ENCODE measurements at regions not wholly inside any gene's neighbourhood (a gene's known extent, or its start where the extent isn't known, plus 50 kb on each side); places are given as distances from the start of the nearest gene placed in this dataset.

DNA sequence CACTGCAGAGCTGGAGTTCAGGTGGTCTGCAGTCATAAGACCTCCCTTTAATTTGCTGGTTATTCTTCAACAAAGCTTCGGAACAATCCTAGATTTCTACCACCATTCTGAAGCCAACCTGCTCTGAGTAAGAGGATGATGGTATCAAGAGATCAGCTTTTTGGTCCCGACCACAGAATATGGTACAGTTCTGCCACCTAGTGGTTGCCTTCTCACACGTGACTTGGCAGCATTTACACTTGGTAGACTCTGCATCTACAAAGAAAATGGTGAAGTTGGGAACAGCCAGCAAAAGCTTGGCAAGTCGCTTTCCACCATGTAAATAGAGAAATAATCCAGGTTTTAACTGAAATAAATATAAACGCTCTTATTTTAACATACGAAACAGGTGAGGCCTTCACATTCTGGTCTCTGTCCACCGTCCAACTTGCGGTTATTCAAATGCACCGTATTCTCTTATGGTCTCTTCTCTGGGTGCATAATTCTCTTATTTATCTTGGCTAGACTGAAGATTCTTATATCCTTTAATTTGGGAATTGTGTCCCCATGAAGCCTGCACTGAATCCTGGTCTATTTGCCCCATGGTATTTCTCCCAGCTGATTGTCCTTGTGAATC lies 173.9 kb upstream of the GRM3 start:
- H3K9me1 ChIP-seq (ENCODE audit: control insufficient read depth, insufficient read depth, low read length), result no peaks in the 10 kb centered on the region
- H2AFZ ChIP-seq (ENCODE audit: low read depth, low read length), result no peak overlapping the region
- intact Hi-C loops (cut with micrococcal nuclease) (loop anchor here (1.0 to 10.0 kb wide), 3 partner anchors 435 to 1438 kb away; no protein-coding TSS in a partner anchor), in situ Hi-C loops (cut with MboI) (loop anchor here (25.0 kb wide), 1 partner anchor 1432 kb away; no protein-coding TSS in a partner anchor)
- BruUV-seq (replicated peaks), result no TSS peak
- H3K9ac ChIP-seq (ENCODE audit: insufficient read depth in 1 of 2, low read depth in 2 of 2, low read length in 2 of 2), result no peak overlapping the region
- H3K4me2 ChIP-seq (ENCODE audit: insufficient read depth, low read length), result no peak overlapping the region
- H3K27me3 ChIP-seq (ENCODE audit: control insufficient read depth in 2 of 2, insufficient read depth in 2 of 2, low read length in 2 of 2), result no peaks in the 10 kb centered on the region
- H3K36me3 ChIP-seq (ENCODE audit: control insufficient read depth, insufficient read depth, low read length), result no peaks in the 10 kb centered on the region
- H3K9me3 ChIP-seq (replicated peaks; ENCODE audit: control insufficient read depth, insufficient read depth, low read depth, low read length), result no peaks in the 10 kb centered on the region
- no peak overlapping the region for H3K27ac ChIP-seq (ENCODE audit: extremely low read depth, low read depth, low read length)
- POLR2A ChIA-PET, result no interaction called here
- H3K79me2 ChIP-seq (ENCODE audit: control insufficient read depth, insufficient read depth, low read length), result no peaks in the 10 kb centered on the region
- WGBS (ENCODE audit: insufficient coverage, low coverage, missing lambda C conversion rate), result 10% methylated on average over 9 of the region's 9 CpGs
- no peak overlapping the region for H3K4me3 ChIP-seq
- H4K20me1 ChIP-seq (replicated peaks; ENCODE audit: control insufficient read depth, insufficient read depth, low read length), result no peaks in the 10 kb centered on the region
- H3K4me1 ChIP-seq (replicated peaks in 1 of 2; ENCODE audit: control insufficient read depth in 2 of 2, insufficient read depth in 2 of 2, low read length in 2 of 2), result no peaks in the 10 kb centered on the region
- peak; percentile 91 for ATAC-seq
- DNase-seq (ENCODE audit: extremely low read depth in 1 of 4, low spot score in 3 of 4), result peak; percentile 50 to 77 (median 58)
- FAIRE-seq, result peak; percentile 83
- CTCF ChIA-PET (ENCODE audit: low intra/inter-chr PET ratio), result interaction anchor here (1.1 kb wide), 1 partner anchor 1439 kb away, joined by 3 read pairs; no protein-coding TSS in a partner anchor
- TF ChIP-seq RAD21 (CRISPR knock-in tag; conservative IDR thresholded peaks at IDR 0.05 in 1 of 2, IDR thresholded peaks at IDR 0.05 in 1 of 2) (peak; percentile 83 to 85), KDM5B (IDR thresholded peaks at IDR 0.05; ENCODE audit: insufficient replicate concordance, low read depth, low read length) (no peak), ZKSCAN3 (CRISPR knock-in tag; IDR thresholded peaks at IDR 0.05) (no peak), RAD51 (IDR thresholded peaks at IDR 0.05; ENCODE audit: borderline replicate concordance, low read depth) (peak; percentile 47; the same call in 1 of the 2 replicates), NR1H2 (CRISPR knock-in tag; IDR thresholded peaks at IDR 0.05) (no peak), ATF7 (IDR thresholded peaks at IDR 0.05) (no peak), POLR2B (IDR thresholded peaks at IDR 0.05; ENCODE audit: low read depth, partially characterized antibody) (no peak)
- TF ChIP-seq, protein P1, sequence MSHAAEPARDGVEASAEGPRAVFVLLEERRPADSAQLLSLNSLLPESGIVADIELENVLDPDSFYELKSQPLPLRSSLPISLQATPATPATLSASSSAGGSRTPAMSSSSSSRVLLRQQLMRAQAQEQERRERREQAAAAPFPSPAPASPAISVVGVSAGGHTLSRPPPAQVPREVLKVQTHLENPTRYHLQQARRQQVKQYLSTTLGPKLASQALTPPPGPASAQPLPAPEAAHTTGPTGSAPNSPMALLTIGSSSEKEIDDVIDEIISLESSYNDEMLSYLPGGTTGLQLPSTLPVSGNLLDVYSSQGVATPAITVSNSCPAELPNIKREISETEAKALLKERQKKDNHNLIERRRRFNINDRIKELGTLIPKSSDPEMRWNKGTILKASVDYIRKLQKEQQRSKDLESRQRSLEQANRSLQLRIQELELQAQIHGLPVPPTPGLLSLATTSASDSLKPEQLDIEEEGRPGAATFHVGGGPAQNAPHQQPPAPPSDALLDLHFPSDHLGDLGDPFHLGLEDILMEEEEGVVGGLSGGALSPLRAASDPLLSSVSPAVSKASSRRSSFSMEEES (CRISPR knock-in tag; IDR thresholded peaks at IDR 0.05), result peak; percentile 41
- TF ChIP-seq, protein P2, sequence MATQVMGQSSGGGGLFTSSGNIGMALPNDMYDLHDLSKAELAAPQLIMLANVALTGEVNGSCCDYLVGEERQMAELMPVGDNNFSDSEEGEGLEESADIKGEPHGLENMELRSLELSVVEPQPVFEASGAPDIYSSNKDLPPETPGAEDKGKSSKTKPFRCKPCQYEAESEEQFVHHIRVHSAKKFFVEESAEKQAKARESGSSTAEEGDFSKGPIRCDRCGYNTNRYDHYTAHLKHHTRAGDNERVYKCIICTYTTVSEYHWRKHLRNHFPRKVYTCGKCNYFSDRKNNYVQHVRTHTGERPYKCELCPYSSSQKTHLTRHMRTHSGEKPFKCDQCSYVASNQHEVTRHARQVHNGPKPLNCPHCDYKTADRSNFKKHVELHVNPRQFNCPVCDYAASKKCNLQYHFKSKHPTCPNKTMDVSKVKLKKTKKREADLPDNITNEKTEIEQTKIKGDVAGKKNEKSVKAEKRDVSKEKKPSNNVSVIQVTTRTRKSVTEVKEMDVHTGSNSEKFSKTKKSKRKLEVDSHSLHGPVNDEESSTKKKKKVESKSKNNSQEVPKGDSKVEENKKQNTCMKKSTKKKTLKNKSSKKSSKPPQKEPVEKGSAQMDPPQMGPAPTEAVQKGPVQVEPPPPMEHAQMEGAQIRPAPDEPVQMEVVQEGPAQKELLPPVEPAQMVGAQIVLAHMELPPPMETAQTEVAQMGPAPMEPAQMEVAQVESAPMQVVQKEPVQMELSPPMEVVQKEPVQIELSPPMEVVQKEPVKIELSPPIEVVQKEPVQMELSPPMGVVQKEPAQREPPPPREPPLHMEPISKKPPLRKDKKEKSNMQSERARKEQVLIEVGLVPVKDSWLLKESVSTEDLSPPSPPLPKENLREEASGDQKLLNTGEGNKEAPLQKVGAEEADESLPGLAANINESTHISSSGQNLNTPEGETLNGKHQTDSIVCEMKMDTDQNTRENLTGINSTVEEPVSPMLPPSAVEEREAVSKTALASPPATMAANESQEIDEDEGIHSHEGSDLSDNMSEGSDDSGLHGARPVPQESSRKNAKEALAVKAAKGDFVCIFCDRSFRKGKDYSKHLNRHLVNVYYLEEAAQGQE (IDR thresholded peaks at IDR 0.05; ENCODE audit: borderline replicate concordance), result peak; percentile 65; the same call in 1 of the 2 replicates
- TF ChIP-seq, protein P2 (CRISPR knock-in tag; IDR thresholded peaks at IDR 0.05; ENCODE audit: low read depth), result no peak

All from K562 (cell line).